GM23248 (cell line): ENCODE measurements at regions not wholly inside any gene's neighbourhood (a gene's known extent, or its start where the extent isn't known, plus 50 kb on each side); places are given as distances from the start of the nearest gene placed in this dataset.

Source experiments
- EZH2 ChIP-seq: fragments of 200-600 bp; sonication (generic); IDR thresholded peaks from 2 replicates; pipeline ENCODE4 v1.6.1; 2018; ENCODE audit warnings: antibody characterized with exemption, mild to moderate bottlenecking; ENCODE audit not compliant: insufficient read depth, poor library complexity, severe bottlenecking
- EZH2phosphoT487 ChIP-seq: fragments of 200-600 bp; sonication (generic); IDR thresholded peaks from 2 replicates; pipeline ENCODE4 v1.6.1; 2018; ENCODE audit warnings: antibody characterized with exemption, moderate library complexity, mild to moderate bottlenecking, low read depth; ENCODE audit not compliant: insufficient read depth

DNA sequence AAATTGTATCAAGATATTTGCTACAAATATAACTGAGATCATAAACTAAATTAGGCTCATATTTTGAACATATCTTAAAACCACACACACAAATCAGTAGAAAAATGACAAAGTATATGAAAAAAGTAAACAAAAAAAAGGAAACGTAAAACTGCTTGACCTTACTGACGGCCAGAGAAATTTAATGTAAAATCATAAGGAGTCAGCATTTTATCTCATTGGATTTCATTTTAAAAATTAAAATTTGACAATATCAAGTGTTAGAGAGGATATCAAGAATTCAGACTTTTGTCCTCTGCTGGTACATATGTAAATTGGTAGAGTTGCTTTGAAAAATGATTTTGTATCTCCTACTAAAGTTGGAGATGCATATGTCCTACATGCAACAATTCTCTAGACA, 209.2 kb upstream of the ZC3H15 start:
- no peak for TF ChIP-seq EZH2
- no peak for TF ChIP-seq EZH2phosphoT487
